NOMO-1 treated with DMSO at 0.1 percent for 48 hours (cell line): ENCODE measurements at regions not wholly inside any gene's neighbourhood (a gene's known extent, or its start where the extent isn't known, plus 50 kb on each side); places are given as distances from the start of the nearest gene placed in this dataset.
"Not testable (repeated sequence)": the region's sequence is repeated elsewhere in the genome, so short reads cannot be mapped to it uniquely, and the experiment has no call there.

Experiments
- DNase-seq: peaks from one replicate; lab custom pipeline; 2025; ENCODE audit not compliant: unreplicated experiment; lab: John Stamatoyannopoulos, UW

DNA sequence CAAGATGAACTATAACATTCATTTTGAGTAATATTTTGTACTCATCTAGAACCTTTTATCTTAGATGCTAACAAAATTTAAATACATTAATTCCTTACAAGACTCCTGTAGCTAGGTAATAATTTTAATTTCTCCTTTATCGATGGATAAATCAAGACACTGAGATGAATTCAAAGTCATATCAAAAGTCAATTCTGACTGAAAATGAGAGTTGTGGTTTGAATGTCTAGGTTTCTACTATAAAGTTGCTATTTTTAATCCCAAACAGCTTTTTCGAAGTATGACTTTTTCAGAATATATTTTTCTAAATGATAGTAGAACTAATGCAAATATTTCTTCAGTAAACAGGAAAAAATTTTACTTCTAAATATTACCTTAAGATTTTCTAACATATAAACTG, 491.7 kb upstream of the FAM174A start:
- DNase-seq: no peak

DNA sequence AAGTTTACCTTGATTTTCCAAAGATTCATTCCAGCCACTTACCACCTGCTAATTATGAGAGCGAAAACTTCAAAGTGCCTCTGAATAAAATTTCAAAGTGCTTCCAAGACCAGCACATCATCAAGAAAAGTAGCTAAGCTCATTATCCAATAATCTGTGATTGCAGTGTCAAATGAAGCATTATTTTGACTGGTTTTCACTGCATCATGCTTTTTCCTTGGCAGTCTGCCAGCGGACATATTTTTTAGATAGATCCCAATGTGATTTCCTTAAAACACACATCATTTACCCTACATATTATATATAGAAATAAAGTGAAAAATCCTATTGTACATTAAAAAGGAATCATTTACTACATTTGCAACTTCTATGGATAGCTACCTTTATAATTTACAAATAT, 508.6 kb upstream of the FAM174A start:
- no peak for DNase-seq

DNA sequence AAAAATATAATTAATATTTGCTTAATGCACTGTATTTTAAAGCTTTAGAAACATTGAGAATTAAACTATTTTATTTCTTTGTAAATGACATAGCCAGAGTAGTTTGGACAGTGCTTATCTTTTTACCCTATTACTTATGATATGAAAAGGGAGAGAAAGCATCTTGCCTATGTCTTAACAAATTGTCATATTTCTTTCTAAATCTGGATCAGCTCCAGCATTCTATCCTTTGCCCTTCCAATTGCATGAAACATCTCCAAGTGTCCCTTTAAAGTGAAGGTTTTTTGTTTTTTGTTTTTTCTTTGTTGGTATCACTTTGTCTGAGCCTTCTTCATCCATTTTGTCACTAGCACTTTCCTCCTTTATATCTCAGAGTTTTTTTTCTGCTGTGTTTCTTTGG, 511.6 kb upstream of the FAM174A start:
- DNase-seq: no peak

DNA sequence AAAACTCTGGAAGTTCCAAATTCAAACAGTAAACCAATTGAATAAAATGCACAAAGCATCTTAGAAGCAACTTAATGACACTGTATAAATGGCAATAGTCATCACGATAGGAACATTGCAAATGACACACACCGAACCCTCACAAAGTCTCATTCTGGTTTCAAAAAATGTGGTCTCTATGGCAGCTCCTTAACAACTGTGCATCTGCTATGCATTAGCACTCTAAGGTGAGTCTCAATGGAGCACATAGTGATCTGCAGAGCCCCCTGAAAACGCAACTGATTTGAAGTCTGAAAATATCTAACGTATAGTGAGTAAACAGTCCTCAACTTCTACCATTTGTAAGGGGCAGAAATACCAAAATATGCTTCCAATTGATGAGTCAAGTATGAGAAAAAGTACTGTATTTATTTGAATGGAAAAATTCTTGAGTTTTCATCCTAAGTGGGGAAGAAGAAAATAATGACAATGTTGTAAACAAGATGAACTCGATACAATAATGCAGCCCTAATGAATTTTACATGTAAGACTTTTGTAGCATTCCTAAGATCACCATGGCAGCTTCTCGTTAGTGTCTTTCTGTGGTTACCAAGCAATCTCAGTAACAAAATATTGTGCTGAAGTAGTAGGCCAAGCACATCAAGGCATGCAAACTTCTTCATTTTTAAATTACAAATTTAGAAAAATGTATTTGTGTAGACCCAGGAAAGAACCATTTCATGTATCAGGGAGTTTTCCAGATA, 517.5 kb upstream of the FAM174A start:
- no peak for DNase-seq

DNA sequence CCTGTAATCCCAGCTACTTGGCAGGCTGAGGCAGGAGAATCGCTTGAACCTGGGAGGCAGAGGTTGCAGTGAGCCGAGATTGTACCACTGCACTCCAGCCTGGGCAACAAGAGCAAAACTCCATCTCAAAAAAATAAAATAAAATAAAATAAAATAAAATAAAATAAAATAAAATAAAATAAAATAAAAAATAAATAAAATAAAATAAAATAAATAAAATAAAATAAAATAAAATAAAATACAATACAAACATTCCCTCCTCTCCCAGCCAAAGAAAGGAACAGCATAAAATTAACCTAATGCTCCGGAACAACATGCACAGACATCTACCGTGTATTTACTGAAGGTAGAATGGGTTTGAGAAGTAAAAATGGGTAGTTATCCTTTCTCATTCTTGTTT, 521.9 kb upstream of the FAM174A start:
- DNase-seq: not testable (repeated sequence)

DNA sequence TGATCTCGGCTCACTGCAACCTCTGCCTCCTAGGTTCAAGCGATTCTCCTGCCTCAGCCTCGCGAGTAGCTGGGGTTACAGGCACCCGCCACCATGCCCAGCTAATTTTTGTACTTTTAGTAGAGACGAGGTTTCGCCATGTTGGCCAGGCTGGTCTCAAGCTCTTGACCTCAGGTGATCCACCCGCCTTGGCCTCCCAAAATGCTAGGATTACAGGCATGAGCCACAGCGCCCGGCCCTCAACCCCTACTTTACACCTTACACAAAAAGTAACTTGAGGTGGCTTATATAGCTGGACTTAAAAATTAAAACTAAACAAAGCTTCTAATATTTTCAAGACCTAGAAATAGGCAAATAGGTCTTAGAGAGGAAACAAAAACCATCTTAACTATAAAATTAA, 524.0 kb upstream of the FAM174A start:
- DNase-seq: not testable (repeated sequence)

DNA sequence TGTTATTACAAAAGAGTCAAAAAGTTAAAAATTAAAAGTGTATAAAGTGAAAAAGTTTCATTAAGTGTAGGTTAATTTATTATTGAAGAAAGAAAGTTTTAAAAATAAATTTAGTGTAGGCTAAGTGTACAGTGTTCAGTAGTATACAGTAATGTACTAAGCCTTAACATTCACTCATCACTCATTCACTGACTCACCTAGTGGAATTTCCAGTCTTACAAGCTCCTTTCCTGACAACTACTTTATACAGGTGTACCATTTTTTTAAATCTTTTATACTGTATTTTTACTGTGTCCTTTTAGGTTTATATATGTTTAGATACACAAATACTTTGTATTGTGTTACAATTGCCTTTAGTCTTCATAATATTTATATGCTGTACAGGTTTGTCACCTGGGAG, 530.2 kb upstream of the FAM174A start:
- DNase-seq: no peak

DNA sequence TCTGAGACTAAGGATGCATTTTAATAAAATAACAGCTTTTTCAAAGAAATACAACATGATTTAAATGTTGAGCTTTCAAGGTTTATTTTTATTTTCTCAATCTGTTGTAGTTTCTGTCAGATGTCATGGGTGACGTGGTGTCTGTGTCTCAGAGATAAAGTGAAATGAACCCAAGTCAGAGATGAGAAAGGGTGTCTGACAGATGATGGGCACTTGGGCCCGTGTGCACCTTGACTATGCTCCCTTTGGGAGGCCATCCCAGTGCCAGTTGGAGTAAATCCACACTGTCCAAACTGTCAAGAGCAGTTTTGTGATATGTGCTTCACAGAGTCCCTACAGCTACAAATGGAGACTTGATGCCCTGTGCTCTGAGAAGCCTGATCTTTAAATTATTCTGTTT, 536.9 kb upstream of the FAM174A start:
- no peak for DNase-seq

DNA sequence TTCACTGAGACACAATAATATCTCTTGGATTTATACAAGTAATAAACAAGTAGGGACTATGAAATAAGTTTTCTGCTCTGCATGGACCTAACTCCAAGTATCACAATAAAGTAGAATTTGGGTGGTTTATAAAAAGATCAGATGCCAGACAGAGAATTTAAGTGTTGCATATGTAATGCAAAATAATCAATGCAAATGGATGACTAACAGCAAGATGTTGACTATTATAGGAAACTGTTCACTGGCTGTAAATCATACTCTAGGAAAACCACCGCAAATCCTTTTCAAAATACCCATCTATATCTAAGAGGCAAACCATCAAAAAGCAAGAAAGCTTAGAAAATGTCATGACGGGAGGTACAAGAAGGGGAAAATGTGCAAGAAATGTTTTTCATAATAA, 539.8 kb upstream of the FAM174A start:
- DNase-seq: no peak

DNA sequence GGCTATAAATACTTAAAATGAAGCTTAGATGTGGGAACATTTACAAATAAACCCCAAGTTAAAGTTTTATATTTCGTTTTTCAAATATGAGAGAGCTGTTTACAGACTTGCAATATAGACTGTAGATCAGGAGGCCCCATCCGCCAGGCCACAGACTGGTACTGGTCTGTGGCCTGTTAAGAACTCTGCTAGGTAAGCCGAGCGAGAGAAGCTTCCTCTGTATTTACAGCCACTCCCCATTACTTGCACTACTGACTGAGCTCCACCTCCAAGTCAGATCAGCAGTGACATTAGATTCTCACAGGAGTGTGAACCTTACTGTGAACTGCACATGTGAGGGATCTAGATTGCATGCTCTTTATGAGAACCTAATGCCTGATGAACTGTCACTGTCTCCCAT, 561.4 kb upstream of the FAM174A start:
- no peak for DNase-seq

DNA sequence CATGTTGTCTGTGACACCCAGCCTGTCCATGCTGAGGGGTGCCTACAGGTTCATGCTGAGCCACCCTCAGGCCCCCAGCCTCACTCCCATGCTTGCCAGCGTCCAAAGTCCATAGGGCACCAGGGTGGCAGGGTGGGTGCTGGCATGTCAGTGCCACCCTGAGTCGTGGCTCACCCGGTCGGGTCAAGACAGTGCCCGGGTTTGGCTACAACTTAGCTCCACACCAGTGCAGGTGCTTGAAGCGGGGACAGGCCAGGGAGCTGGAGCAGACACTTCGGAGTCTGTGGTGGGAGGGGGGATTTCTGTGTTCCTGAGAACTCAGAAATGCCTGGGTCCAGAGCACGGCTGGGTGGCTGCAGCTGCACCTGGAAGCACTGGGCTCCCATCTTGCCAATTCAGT, 579.2 kb upstream of the FAM174A start:
- no peak for DNase-seq

DNA sequence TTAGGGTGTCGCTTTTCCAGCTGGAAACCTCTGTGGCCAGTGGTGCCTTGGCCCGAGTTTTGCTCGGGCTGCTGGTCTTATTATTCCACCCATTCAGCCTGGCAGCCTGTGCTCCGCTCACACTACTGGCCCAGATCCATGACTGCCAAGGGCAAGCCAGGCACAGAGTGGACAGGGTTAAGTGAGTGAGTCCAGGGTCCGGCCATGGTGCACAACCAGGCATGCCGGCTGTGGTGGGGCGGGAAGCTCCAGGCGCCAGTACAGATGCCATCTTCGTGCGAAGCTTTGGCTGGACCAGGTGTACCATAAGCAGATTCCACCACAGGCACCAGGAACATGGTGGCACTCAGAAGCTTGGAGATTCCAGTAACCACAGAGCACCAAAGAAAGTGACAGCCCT, 580.2 kb upstream of the FAM174A start:
- no peak for DNase-seq

DNA sequence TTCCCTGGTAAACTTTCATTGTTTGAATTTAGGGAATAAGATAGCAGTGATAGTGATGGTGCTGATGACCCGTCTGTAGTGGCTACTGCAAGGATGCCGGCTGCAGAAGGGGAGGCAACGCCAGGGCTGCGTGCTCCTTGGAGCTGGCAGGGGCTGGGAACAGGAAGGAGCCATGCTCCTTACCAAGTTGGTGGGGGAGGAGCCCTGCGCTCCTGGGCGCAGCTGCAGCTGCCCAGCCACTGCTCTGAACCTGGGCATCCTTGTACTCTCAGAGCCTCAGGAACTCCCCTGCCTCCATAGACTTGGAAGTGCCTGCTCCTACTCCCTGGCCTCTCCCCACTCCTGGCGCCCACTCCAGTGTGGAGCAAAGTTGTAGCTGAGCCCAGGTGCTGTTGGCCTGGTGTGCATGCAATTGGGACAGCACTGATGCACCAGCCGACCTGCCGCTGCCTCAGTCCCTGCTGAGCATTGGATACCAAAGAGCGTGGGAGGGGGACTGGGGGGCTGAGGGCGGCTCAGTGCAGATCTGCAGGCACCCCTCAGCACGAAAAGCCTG, 585.1 kb upstream of the FAM174A start:
- DNase-seq: no peak

DNA sequence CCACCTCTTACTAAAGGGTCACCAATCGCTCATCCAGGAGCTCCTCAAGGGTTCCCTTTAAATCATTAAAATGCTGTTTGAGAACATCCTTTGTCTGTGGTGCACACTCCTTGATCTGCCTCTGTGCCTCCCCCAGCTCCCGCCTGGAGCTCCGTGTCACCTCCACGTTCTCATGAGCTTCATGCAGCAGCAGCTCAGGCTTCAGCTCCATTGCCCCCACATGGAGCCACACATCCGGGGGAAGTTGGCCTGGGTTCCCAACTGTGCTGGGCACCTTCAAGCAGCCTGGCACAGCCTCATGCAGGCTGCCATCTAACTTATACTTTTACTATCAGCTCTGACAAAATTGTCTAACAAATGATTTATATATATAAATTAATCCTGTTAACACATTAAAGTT, 585.8 kb upstream of the FAM174A start:
- DNase-seq: no peak

DNA sequence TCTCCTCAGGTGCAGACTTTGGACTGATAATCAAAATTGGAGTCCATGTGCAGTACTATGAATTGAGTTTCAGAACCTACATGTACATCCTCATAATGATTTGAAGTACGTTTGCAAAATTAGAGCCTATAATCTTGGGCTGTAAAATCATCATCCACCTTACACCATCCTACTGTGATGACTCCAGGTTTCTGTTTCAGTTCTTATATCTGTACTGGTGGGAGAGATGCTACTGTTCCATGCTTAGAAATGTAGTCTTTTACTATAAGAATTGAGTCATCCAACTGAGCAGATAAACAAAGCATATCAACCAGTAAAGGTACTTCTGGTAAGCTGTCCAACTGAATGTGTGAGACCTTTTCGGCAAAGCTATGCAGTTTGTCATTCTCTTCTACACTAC, 586.3 kb upstream of the FAM174A start:
- no peak for DNase-seq

DNA sequence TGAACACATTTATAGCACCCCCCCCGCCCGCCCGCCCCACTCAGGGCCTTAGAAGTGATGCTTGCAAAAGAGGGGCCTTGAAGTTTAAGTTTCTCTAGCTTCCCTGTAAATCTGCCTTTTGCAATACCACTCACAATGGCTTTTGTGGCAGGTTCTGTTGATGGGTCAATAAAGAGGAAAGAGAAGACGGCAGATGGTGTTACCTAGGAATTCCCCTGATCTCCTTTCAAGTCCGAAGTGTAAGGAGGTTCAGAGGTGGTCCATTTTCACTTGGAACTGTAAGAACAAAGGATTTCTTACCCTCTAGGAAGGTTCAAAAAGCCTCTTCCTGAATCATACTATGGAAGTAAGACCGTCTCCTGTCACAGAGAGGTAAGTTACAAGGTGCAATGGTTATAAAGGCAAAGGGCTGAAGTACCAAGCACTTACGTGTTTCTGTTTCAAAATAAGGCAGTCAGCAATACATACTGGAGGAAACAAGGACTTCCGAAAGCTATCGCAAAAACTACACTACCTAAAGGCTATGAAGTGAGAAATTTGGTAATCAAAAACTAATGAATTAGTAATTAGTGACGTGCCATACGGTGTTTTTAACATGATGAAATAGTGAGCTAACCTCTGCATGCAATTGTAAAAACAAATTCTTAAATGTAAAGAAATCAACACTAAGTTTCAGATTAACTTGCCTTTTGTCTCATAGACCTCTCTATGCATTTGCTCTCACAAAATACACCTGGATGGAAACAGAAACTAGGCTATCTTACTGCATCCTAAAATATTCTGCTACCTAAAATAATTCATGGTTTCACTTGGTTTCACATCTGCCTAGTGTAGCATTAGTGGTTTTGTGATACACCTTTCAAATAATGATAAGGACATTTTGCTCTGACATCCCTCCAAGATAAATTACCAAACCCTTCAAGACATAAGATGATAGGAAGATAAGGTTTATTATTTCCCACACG, 589.4 kb upstream of the FAM174A start:
- no peak for DNase-seq

DNA sequence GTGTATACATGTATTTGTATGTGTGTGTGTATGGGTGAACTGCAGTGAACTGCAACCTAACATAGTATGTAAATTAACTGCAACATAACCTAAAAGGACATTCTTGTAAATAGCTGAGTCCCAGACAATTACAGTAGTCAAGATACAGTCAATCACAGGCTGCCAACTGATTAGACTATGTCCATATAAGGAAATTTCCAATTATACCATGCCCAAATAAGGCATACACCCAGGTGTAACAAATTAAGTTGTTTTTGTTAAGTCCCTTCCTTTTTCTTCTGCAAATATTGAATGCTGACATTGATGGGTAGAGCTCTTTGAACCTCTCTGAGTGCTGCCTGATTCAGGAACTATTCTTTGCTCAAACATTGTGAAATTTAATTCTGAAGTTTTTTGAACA, 594.6 kb upstream of the FAM174A start:
- DNase-seq: no peak

DNA sequence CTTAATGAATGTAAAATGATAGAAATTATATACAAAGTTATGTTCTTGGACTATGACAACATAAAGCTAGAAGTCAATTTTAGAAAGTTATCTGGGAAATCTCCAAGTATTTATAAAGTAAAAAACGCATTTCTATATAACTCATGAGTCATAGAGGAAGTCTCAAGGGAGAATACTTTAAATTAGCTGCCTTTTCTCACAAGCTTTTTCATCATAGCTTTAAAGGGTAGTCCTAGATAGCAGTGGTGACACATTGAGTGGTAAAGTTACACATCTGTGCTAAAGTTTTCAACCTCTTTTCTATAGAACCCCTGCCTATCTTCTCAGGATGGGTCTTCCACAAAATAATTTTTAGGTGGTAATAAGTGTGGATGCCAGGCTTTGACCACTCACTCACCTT, 598.3 kb upstream of the FAM174A start:
- DNase-seq: peak; percentile 1

DNA sequence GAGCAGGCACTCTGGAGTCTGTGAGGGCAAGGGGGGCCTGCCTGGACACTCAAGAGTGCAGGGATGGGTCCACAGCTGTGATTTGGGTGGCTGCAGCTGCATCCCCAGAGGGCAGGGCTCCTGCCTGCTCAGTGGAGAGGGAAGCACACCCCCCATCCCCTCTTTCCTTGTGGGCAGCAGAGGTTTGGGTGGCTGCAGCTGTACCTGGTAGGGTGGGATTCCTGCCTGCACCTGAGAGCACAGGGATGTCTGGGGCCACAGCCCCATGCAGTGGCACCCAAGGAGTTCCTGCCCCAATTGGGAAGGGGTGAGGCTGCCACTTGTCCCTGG, 605.4 kb upstream of the FAM174A start:
- no peak for DNase-seq

DNA sequence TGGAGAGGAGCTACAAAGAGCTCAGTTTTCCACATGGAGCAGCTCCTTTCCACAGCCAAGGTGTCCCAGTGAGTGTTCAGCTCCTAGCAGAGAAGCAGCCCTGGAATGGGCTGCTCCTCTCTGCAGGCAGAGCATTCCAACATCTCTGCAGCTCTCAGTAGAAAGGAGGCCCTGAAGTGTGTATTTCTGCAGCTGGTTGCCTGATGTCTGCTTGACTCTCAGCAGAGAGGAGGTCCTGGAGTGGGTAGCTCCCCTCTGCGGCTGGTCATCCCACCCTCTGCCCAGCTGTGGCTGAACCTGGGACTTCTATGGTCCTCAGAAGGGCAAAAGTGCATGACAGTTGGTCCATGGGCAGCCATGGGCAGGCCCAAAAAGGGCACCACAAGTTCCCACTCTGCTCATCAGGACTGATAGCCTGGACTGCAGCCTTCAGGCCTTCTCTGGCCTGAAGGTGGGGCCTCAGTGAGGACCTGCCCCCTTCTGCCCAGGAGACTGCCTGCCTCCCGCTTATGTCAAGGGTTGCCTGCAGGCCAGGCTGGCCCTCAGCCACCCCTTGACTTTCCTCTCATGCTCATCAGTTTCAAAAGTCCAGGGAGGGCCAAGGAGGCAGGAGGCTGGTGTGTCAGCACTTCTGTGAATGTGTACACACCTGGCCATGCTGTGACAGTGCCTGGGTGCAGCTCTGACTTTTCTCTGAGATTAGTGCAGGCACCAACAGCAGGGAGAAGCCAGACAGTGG, 605.9 kb upstream of the FAM174A start:
- no peak for DNase-seq

DNA sequence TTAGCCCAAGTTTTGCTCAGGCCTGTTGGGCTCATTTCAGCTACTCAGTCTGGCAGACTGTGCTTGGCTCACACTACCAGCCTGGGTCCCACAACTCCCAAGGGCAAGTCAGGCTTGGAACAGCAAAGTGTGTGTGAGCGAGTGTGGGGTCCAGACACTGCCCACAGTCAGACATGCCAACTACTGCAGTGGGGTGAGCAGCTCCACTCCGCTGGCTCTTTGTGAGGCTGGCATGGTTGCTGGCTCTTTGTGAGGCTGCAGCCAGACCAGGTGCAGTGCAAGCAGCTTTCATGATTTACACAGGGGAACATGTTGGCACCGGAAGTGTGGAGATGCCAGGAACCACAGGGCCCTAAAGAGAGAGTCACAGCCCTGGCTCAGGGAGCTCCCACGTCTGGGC, 606.7 kb upstream of the FAM174A start:
- no peak for DNase-seq

DNA sequence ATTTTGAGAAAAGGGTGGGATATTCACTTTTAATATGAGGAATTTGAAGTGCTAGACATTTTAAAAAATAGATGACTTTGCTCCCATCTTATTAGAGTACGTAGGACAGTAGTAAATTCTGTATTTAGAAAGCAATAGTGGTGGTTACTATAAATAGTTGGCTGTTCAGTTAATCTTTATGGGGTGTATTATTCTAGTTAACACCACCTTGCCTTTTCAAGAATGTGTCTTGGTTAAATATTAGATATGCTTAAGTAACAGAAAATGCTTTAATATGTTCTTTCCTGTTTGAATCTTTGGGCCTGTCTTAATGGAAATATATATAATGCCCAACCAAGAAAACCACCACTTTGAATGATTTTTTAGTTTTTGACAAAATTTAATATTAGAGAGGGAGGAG, 608.7 kb upstream of the FAM174A start:
- DNase-seq: no peak
